ENCODE measurements at regions not wholly inside any gene's neighbourhood (a gene's known extent, or its start where the extent isn't known, plus 50 kb on each side); places are given as distances from the start of the nearest gene placed in this dataset.

- H3K4me3 Mint-ChIP-seq, result no peak overlapping the region
- peak overlapping the region in 1 of 3 experiments; percentile 52 for H3K27ac Mint-ChIP-seq
- no peaks in the 10 kb centered on the region for H3K27me3 Mint-ChIP-seq (ENCODE audit: low read depth)
- H3K36me3 Mint-ChIP-seq (ENCODE audit: low read depth), result no peaks in the 10 kb centered on the region
- H3K9me3 Mint-ChIP-seq, result no peaks in the 10 kb centered on the region
- peaks cover 4% of the 10 kb centered on the region for H3K4me1 Mint-ChIP-seq
- no peak for TF ChIP-seq CTCF (IDR thresholded peaks at IDR 0.05; ENCODE audit: unreplicated experiment in 3 of 3)
Observed at GRCh38 chr1:113223546-113223945, 150.5 kb downstream of the LRIG2 start.

DNA sequence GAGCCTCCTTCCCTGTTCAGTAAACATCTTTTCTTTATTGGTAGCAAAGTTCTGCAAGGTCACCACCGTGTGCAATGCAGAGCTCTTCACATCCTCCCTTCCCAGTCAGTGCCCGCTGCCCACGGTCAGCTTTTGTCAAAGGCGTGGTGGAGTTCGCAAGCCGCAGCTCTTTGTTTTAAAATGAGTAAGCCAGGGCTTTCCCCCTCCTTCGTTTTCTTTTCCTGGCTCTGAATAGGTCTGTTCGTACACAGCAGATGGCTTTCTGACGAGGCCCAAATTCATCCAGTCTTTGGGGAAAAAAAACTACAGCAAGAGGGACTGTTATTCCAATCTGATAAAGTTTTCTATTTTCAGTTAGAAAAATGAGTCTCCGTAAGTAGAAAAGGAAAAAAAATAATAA is 153.2 kb downstream of the LRIG2 start:
- Mint-ChIP-seq H3K4me1 (peaks cover 6% of the 10 kb centered on the region), H3K4me3 (no peak overlapping the region), H3K36me3 (ENCODE audit: low read depth) (no peaks in the 10 kb centered on the region), H3K27me3 (ENCODE audit: low read depth) (peaks cover 10% of the 10 kb centered on the region), H3K9me3 (no peaks in the 10 kb centered on the region), H3K27ac (no peak overlapping the region)
- no peak for TF ChIP-seq CTCF (IDR thresholded peaks at IDR 0.05; ENCODE audit: unreplicated experiment in 3 of 3)

GRCh38 chr1:113231866-113232265 is 158.4 kb upstream of the MAGI3 start:
- TF ChIP-seq CTCF (IDR thresholded peaks at IDR 0.05; ENCODE audit: unreplicated experiment in 3 of 3), result no peak
- Mint-ChIP-seq H3K4me1 (peaks cover 5% of the 10 kb centered on the region), H3K4me3 (no peak overlapping the region), H3K9me3 (no peaks in the 10 kb centered on the region), H3K36me3 (ENCODE audit: low read depth) (no peaks in the 10 kb centered on the region), H3K27me3 (ENCODE audit: low read depth) (peaks cover 10% of the 10 kb centered on the region), H3K27ac (no peak overlapping the region)

DNA sequence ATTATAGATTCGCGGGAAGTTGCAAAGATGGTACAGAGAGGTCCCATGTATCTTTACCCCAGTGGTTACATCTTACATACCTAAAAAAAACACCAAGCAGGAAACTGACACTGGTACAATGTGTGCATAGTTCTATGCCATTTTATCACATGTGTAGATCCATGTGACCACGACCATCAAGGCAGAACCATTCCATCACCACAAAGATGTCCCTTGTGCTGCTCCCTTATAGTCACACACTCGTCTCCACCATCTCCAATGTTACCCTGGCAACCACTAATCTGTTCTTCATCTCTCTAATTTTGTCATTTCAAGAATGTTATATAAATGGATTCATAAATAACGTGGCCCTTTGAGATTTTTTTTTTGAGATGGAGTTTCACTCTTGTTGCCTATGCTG is 156.9 kb upstream of the MAGI3 start:
- no peak for TF ChIP-seq CTCF (IDR thresholded peaks at IDR 0.05; ENCODE audit: unreplicated experiment in 3 of 3)
- Mint-ChIP-seq H3K27me3 (ENCODE audit: low read depth) (peaks cover 10% of the 10 kb centered on the region), H3K4me3 (no peak overlapping the region), H3K36me3 (ENCODE audit: low read depth) (no peaks in the 10 kb centered on the region), H3K9me3 (no peaks in the 10 kb centered on the region), H3K4me1 (peaks cover 5% of the 10 kb centered on the region), H3K27ac (no peak overlapping the region)

GRCh38 chr1:113241237-113241636 is 149.1 kb upstream of the MAGI3 start:
- no peak for TF ChIP-seq CTCF (IDR thresholded peaks at IDR 0.05; ENCODE audit: unreplicated experiment in 3 of 3)
- no peak overlapping the region for H3K27ac Mint-ChIP-seq
- H3K4me1 Mint-ChIP-seq, result peaks cover 20% of the 10 kb centered on the region
- no peak overlapping the region for H3K4me3 Mint-ChIP-seq
- no peaks in the 10 kb centered on the region for H3K9me3 Mint-ChIP-seq
- H3K36me3 Mint-ChIP-seq (ENCODE audit: low read depth), result no peaks in the 10 kb centered on the region
- no peaks in the 10 kb centered on the region for H3K27me3 Mint-ChIP-seq (ENCODE audit: low read depth)

DNA sequence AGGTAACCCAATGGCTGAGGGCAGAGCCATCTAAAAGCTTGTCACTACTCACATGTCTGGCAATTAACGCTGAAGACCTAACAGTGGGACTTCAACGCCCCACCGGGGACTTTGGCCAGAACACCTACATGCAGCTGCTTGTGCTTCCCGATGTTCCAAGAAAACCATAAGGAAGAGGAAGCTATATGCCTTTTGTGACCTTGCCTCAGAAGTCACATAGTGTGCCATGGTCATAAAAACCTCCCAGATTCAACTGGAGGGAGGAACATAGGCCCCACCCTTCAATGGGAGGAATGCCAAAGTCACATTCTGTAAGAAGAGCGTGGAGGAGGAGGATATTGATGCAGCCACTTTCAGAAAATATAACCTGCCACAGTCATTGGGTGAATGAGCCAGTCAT is 147.8 kb upstream of the MAGI3 start:
- Mint-ChIP-seq H3K27ac (peak overlapping the region; percentile 22 to 51 (median 30)), H3K4me1 (peaks cover 20% of the 10 kb centered on the region), H3K27me3 (ENCODE audit: low read depth) (no peaks in the 10 kb centered on the region), H3K4me3 (no peak overlapping the region), H3K9me3 (no peaks in the 10 kb centered on the region), H3K36me3 (ENCODE audit: low read depth) (no peaks in the 10 kb centered on the region)
- no peak for TF ChIP-seq CTCF (IDR thresholded peaks at IDR 0.05; ENCODE audit: unreplicated experiment in 3 of 3)

All from nephron (organoid).